Common myeloid progenitor, CD34-positive (primary cell): ENCODE measurements at regions not wholly inside any gene's neighbourhood (a gene's known extent, or its start where the extent isn't known, plus 50 kb on each side); places are given as distances from the start of the nearest gene placed in this dataset.

Experiments
- CTCF ChIA-PET: fragments of 350-600 bp; sonication (Branson Sonifier 250); formaldehyde crosslinking; loops from one replicate; lab custom pipeline; 2021; ENCODE audit warnings: antibody characterized with exemption; lab: Charles Lee
- POLR2A ChIA-PET: fragments of 350-600 bp; sonication (Branson Sonifier 250); formaldehyde crosslinking; loops from one replicate; lab custom pipeline; 2021; ENCODE audit warnings: antibody characterized with exemption; lab: Charles Lee
- DNase-seq, 3 donors: peaks; one replicate each; pipeline versions ENCODE4 v3.0.0 to v3.0.0-alpha.2; 2013
- H3K27ac ChIP-seq, 2 experiments: 1 replicate in 1 of 2; 2 replicates in 1 of 2; pipeline ENCODE4 v1.7.0; 2013; ENCODE audit warnings: inconsistent platforms in 2 of 2, low read length in 2 of 2, mild to moderate bottlenecking in 2 of 2, low read depth in 1 of 2, moderate library complexity in 1 of 2; ENCODE audit not compliant: severe bottlenecking in 2 of 2, insufficient read depth in 1 of 2, poor library complexity in 1 of 2
- H3K27me3 ChIP-seq, 5 experiments: replicated peaks in 2 of 5; 1 replicate in 3 of 5; 2 replicates in 2 of 5; pipeline versions ENCODE4 v1.6.1 to v1.7.0; 2013; ENCODE audit warnings: low read length in 4 of 5, mild to moderate bottlenecking in 2 of 5, moderate library complexity in 2 of 5, inconsistent platforms in 1 of 5; ENCODE audit not compliant: insufficient read depth in 5 of 5, control insufficient read depth in 4 of 5
- H3K36me3 ChIP-seq, 4 experiments: 1 replicate in 2 of 4; 2 replicates in 2 of 4; pipeline versions ENCODE4 v1.6.1 to v1.7.0; 2013; ENCODE audit warnings: low read length in 3 of 4, control low read depth in 1 of 4, mild to moderate bottlenecking in 1 of 4; ENCODE audit not compliant: control insufficient read depth in 4 of 4, insufficient read depth in 4 of 4
- H3K4me1 ChIP-seq, 4 experiments: 1 replicate in 3 of 4; 2 replicates in 1 of 4; pipeline versions ENCODE4 v1.6.1 to v1.7.1; 2013; ENCODE audit warnings: low read length in 3 of 4, mild to moderate bottlenecking in 3 of 4, control low read depth in 1 of 4, inconsistent platforms in 1 of 4, moderate library complexity in 1 of 4; ENCODE audit not compliant: control insufficient read depth in 4 of 4, insufficient read depth in 4 of 4; ENCODE audit errors: control extremely low read depth in 1 of 4
- H3K4me3 ChIP-seq, 7 experiments: 1 replicate in 4 of 7; 2 replicates in 3 of 7; pipeline versions ENCODE4 v1.5.1 to v1.7.0; 2013; ENCODE audit warnings: mild to moderate bottlenecking in 7 of 7, low read length in 6 of 7, moderate library complexity in 6 of 7, inconsistent platforms in 2 of 7, low read depth in 2 of 7, control low read depth in 1 of 7; ENCODE audit not compliant: insufficient read depth in 4 of 7, control insufficient read depth in 1 of 7; ENCODE audit errors: extremely low read depth in 1 of 7
- H3K9me3 ChIP-seq, 5 experiments: 1 replicate in 4 of 5; 2 replicates in 1 of 5; pipeline versions ENCODE4 v1.6.1 to v1.7.1; 2013; ENCODE audit warnings: low read length in 4 of 5, mild to moderate bottlenecking in 2 of 5, inconsistent platforms in 1 of 5, low read depth in 1 of 5, moderate library complexity in 1 of 5; ENCODE audit not compliant: control insufficient read depth in 4 of 5, insufficient read depth in 2 of 5; ENCODE audit errors: control extremely low read depth in 1 of 5
- WGBS: methylation state at CpG from one replicate; pipeline ENCODE4 v1.1.5; 2013; ENCODE audit not compliant: insufficient coverage; 5-methylcytosine and 5-hydroxymethylcytosine counted together

- no peaks in the 10 kb centered on the region for H3K9me3 ChIP-seq
- H3K36me3 ChIP-seq: no peaks in the 10 kb centered on the region
- WGBS: 61% methylated on average over 5 of the region's 8 CpGs
These were observed 159.1 kb upstream of the CDH11 start for GRCh38 chr16:65280845-65281512.

GRCh38 chr16:65279576-65279975 lies 157.7 kb upstream of the CDH11 start:
- no peaks in the 10 kb centered on the region for H3K9me3 ChIP-seq
- peaks cover 0 to 2% (median 0%) of the 10 kb centered on the region in 5 experiments for H3K27me3 ChIP-seq
- 100% methylated on average over 1 of the region's 1 CpG for WGBS
- H3K27ac ChIP-seq: no peak overlapping the region
- H3K4me1 ChIP-seq: no peaks in the 10 kb centered on the region
- POLR2A ChIA-PET: no interaction called here
- DNase-seq: no peak
- CTCF ChIA-PET: no interaction called here
- no peak overlapping the region for H3K4me3 ChIP-seq
- no peaks in the 10 kb centered on the region for H3K36me3 ChIP-seq

More at GRCh38 chr16:65280845-65281512, 159.1 kb upstream of the CDH11 start:
- CTCF ChIA-PET: no interaction called here
- no peak overlapping the region for H3K4me3 ChIP-seq
- H3K27ac ChIP-seq: no peak overlapping the region
- POLR2A ChIA-PET: no interaction called here
- no peak for DNase-seq
- H3K27me3 ChIP-seq: peaks cover 0 to 4% (median 0%) of the 10 kb centered on the region in 5 experiments
- no peaks in the 10 kb centered on the region for H3K4me1 ChIP-seq

- H3K27me3 ChIP-seq: peaks cover 0 to under 1% (median 0%) of the 10 kb centered on the region in 5 experiments
- POLR2A ChIA-PET: no interaction called here
- no peaks in the 10 kb centered on the region for H3K9me3 ChIP-seq
- no peak overlapping the region for H3K27ac ChIP-seq
- H3K4me1 ChIP-seq: no peaks in the 10 kb centered on the region
- no peaks in the 10 kb centered on the region for H3K36me3 ChIP-seq
- no peak overlapping the region for H3K4me3 ChIP-seq
- no peak for DNase-seq
- 100% methylated on average over 5 of the region's 6 CpGs for WGBS
- CTCF ChIA-PET: no interaction called here
These were observed 157.0 kb upstream of the CDH11 start for GRCh38 chr16:65278874-65279273.

- DNase-seq: no peak
- H3K36me3 ChIP-seq: no peaks in the 10 kb centered on the region
- H3K27me3 ChIP-seq: no peaks in the 10 kb centered on the region
- no peaks in the 10 kb centered on the region for H3K9me3 ChIP-seq
- WGBS: 64% methylated on average over 3 of the region's 3 CpGs
- POLR2A ChIA-PET: no interaction called here
- CTCF ChIA-PET: no interaction called here
- no peak overlapping the region for H3K4me3 ChIP-seq
- no peak overlapping the region for H3K27ac ChIP-seq
- H3K4me1 ChIP-seq: no peaks in the 10 kb centered on the region
These were observed 152.7 kb upstream of the CDH11 start for GRCh38 chr16:65274566-65274965.

DNA sequence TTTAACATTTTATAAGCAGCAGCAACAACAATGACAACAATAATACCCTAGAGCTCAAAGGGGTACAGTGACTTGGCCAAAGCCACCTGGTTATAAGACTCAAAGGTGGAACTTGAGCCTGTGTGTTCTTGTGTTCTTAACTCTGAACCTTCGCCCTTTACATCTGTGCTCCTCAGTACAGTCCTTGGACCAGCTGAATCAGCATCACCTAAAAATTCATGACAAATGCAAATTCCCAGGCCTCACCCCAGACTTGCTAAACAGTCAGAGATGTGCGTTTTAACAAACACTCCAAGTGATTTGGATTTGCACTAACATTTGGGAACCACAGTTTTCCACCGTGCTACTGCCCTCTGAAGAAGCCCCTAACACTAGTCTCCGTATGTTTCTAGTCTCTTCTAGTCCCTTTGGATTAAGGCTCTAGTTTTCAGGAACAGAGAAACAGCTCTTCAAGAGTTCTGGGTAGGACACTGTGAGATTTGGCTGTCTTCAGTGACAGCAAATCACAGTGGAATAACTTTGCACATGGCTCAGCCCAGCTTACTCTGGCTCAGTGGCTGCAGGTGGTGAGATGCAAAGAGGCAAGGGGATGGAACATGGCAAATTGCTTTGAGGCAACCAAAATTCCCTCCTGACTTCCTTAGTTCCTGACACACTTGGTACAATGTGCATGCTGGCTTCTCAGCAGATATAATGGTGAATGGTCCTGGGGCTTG lies 151.0 kb upstream of the CDH11 start:
- POLR2A ChIA-PET: no interaction called here
- CTCF ChIA-PET: no interaction called here
- WGBS: 95% methylated on average over 4 of the region's 4 CpGs

DNA sequence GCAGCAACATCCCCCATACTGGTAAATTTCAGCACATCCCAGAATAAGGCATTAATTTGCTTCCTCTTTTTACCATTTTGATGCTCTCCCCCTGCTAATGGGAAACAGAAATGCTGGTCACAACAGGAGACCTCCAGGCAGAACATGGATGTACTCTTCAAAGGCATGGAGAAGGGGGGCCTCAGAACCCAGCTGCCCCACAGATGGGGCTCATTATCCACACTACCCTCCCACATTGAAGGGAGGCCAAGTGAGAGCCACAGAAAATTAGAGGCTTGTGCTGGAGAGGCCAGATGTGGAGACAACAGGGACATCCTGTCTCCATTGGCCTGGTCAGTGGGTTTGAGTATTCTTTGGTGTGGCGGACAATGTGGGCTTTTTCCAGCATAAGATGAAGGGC lies 150.1 kb upstream of the CDH11 start:
- Histone ChIP-seq H3K4me1 (no peaks in the 10 kb centered on the region), H3K27ac (no peak overlapping the region), H3K4me3 (no peak overlapping the region), H3K36me3 (no peaks in the 10 kb centered on the region), H3K9me3 (no peaks in the 10 kb centered on the region), H3K27me3 (no peaks in the 10 kb centered on the region)
- CTCF ChIA-PET: no interaction called here
- 67% methylated on average over 1 of the region's 1 CpG for WGBS
- no peak for DNase-seq
- POLR2A ChIA-PET: no interaction called here

More for the DNA sequence above, 151.0 kb upstream of the CDH11 start:
- H3K27ac ChIP-seq: no peak overlapping the region
- H3K36me3 ChIP-seq: no peaks in the 10 kb centered on the region
- H3K9me3 ChIP-seq: no peaks in the 10 kb centered on the region
- no peaks in the 10 kb centered on the region for H3K27me3 ChIP-seq
- no peak for DNase-seq
- no peaks in the 10 kb centered on the region for H3K4me1 ChIP-seq
- H3K4me3 ChIP-seq: no peak overlapping the region

- Histone ChIP-seq H3K27me3 (no peaks in the 10 kb centered on the region), H3K9me3 (peaks cover 0 to 2% (median 0%) of the 10 kb centered on the region in 5 experiments), H3K4me1 (no peaks in the 10 kb centered on the region), H3K27ac (no peak overlapping the region), H3K36me3 (no peaks in the 10 kb centered on the region), H3K4me3 (no peak overlapping the region)
- CTCF ChIA-PET: no interaction called here
- POLR2A ChIA-PET: no interaction called here
- WGBS: no CpG with 5 or more reads among the region's 1 CpG
- no peak for DNase-seq
These were observed 146.5 kb upstream of the CDH11 start for GRCh38 chr16:65268331-65268730.
